HG03025 (cell line): ENCODE measurements at regions not wholly inside any gene's neighbourhood (a gene's known extent, or its start where the extent isn't known, plus 50 kb on each side); places are given as distances from the start of the nearest gene placed in this dataset.

Experiments
- ATAC-seq: cut with Tn5 transposase; IDR thresholded peaks from one replicate; pipeline ENCODE4 v1.9.1; 2021; ENCODE audit warnings: mild to moderate bottlenecking, moderate library complexity; ENCODE audit not compliant: unreplicated experiment, low FRiP score

GRCh38 chr6:145294942-145295341 lies 440.4 kb downstream of the EPM2A start:
- no peak for ATAC-seq

GRCh38 chr6:145295746-145296145 lies 439.6 kb downstream of the EPM2A start:
- no peak for ATAC-seq

- no peak for ATAC-seq
These were observed 429.6 kb downstream of the EPM2A start for GRCh38 chr6:145305670-145306069.

GRCh38 chr6:145306489-145306888 lies 428.8 kb downstream of the EPM2A start:
- no peak for ATAC-seq

DNA sequence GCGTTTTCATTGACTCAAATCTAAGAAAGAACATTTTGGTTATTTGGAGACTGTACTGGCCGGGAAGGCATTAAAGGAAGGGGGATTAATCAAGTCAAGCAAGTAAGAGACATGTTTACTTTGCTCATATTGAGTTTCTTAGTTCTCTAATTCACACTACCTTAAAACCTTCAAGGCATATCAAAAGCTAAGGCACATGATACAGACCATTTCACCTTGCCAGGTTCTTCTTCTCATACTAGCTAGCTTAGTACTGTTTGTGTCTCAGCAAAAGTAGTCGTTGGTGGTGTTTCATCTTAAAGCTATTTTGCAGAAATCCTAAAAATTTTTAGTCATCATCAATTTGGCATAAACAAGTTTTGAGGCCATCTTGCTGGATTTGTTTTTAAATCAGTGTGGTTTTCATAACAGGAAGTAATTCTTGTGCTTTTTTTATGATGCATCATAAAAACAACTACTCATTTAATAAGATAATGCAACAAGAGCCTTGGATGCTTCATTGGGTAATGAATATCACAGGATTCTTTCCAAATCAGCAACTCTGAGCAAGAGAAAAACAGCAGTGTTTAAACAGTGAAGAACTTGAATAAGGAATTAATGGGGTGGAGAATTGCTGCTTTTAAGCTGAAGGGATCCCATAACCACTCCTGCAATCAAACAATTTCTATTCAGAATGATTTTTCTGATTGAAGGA lies 425.3 kb downstream of the EPM2A start:
- ATAC-seq, result no peak

DNA sequence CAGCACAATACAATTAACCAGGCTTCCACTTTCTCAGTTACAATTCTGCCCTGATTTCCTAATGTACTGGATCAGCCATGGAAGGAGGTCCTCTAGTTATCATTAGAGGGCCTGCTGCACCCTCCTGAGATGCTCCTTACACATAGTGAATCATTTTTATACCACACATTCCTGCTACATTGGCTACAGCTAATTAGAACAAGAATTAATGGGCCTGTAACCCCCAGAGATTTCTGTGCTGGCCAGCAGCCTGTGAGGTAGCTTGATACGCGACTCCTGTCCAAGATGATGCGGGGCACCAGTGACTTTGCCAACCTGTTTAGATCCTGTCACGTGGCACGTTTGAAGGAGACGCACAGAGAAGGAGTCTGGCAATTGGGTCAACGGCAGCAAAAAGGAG lies 422.8 kb downstream of the EPM2A start:
- no peak for ATAC-seq

GRCh38 chr6:145313041-145313855 lies 422.1 kb downstream of the EPM2A start:
- ATAC-seq, result no peak

- ATAC-seq, result no peak
These were observed 419.2 kb downstream of the EPM2A start for GRCh38 chr6:145315982-145316600.

DNA sequence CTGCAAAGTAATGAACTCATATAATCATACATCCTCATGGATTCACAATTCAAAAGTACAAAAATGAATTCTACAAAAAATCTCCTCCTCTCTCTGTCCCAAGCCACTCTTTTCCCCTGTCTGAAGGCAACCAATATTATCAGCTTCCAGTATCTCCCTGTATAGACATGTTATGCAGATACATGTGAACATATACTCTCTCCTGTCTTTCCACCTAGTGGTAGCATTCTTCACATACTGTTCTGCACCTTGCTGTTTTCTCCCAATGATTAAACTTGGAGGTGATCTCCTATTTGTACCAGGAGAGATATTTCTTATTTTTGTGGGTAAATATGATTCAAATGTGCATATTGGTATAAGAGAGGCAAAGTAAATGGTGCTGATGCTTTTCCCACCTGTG lies 416.4 kb downstream of the EPM2A start:
- no peak for ATAC-seq

DNA sequence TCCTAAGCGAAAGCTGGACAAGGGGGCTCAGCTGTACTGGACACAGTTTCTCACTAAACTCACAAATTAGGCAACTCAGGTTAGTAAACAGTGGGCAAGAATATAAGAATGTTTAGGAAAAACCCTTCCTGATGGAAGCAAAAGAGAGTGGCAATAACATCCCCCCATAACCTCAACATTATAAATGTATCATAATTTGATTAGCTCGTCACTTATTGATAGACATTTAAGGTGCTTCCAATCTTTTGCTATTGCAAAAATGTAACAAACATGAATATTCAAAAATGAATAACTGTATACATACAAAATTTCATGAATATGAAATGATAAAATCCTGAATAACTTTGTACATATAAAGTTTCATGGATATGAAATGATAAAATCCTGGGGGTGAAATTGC lies 415.7 kb downstream of the EPM2A start:
- ATAC-seq, result no peak

DNA sequence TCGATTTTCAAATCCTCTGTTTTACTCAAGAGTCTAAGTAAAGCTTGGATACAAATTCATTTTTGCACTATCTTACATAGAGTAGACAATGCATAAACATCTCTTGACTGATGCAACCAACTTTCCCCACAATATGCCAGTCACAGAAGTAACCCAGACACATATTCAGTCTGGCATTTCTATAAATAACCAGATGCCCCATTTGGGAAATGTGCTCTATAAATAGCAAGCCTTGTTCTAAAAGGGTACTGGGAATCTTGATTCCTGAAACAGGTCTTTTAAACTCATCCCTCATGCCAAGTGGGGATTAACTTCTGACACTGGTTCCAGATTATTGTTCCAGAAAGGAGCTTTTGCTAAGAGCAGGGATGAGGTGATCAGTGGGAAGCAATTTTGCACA lies 411.7 kb downstream of the EPM2A start:
- no peak for ATAC-seq

DNA sequence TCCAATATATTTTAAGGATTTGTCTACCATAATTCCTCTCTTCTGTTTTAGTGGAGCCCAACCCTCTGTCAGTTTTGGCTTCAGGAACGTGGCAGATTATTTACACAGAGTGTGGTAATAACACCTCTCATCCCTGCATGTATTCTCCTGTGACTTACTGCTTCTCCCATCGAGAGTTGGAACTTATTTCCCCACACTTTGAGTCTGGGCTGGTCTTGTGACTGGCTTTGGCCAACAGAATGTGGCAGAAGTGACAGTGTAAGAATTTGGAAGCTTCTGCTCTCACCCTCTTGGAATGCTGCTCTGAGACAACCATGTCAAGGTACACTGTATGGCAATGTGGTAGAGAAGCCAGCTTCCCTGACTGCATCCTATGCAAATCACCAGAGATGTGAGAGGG lies 407.7 kb downstream of the EPM2A start:
- no peak for ATAC-seq

DNA sequence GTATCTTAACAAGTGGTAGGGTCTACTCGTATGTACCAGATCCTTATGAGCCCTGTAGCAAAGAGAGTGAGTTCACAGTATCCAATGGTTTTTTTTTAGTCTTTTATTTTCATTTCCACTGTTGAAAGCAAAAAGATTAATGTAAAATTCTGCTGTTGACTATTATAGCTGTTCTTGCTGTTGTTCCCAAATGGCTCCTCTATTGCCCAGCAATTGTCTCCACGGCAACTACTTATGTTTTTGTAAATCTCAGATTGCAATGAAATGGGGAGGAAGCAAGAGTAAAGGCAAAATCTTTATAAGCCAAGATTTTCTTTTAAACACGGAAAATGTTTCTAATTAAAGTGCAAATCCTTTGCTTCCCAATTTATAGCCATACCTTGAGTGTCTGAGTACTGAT lies 406.1 kb downstream of the EPM2A start:
- ATAC-seq, result no peak

GRCh38 chr6:145331066-145331465 lies 404.3 kb downstream of the EPM2A start:
- no peak for ATAC-seq

- no peak for ATAC-seq
These were observed 403.3 kb downstream of the EPM2A start for GRCh38 chr6:145332011-145332410.

- no peak for ATAC-seq
These were observed 399.2 kb downstream of the EPM2A start for GRCh38 chr6:145336119-145336518.

- ATAC-seq, result no peak
These were observed 396.2 kb downstream of the EPM2A start for GRCh38 chr6:145339089-145339488.

DNA sequence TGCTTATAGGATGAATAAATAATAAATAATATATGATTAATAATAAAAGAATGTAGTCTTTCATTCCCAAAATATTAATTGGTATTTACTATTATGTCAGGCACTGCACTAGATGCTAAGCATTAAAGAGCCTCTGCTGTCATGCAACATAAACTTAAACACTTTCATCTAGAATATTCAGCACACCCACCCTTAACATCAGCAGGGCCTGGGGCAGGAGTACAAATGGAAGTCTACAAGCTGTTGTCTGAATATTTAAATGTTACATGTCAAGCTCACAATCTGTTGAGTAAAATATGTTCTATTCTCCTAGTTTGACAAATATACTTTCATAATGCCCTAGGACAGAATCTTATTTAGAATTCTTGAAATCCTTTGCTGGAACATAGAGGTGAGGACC lies 395.1 kb downstream of the EPM2A start:
- ATAC-seq, result no peak

DNA sequence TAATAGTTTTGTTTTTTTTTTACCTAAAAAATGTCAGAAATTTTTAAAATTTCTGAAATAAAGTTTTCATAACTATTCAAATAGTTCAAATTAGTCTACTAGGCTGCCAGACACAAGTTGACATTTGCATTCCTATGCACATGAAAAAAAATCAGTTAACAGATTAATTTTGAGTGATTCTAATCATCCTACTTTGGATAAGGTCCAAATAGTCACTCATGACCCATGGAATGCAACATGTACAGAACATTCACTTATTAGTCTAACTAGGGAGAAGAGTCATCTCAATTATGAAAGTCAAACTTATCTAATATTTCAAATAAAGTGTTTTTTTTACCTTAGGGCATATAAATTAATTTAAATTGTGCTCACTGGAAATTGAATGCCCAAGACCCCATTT lies 390.2 kb downstream of the EPM2A start:
- ATAC-seq, result no peak

DNA sequence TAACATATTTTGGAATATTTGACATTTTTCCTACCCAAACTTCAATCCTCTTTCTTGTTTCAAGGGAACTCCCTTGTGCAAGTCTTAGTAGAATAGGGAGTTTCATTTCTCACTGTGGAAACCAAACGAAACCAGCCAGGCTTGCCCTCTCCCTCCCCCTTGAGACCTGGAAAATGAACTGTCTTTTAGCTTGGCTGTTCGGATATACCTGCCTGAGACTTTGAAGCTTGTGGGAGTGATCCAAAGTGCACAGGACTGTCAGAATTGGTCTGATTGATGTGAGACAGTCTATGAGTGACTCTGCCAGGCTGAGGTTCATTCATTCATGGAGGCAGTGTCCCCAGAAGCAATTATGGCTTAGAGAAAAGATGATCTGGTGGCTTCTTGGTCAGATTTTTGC lies 388.1 kb downstream of the EPM2A start:
- no peak for ATAC-seq

DNA sequence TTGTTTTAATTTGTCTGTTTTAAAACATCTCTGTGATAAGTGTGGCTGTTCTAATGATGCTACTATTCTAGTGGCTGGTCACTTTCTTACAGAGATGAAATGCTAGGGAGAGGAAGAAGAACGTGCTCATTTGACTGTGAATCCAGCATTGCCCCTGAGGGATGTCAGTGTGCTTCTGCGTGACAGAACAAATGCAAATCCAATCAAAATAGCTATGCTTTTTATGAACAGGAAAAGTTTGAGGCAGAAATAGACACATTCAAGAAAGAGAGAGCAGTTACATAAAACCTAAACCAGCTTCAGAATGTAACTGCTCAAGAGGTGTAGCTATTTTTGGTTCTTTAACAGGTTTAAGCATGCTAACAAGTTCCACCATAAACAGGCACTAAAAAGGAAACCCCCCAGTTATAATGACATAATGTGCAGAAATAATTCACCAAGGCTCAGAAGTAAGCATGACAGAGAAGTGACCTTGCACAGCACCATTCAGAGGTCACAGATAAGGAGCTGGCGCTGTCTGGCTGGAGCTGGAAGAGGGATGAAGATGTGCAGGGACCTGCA lies 385.3 kb downstream of the EPM2A start:
- peak; percentile 74 for ATAC-seq
